Neuronal stem cell (in vitro differentiated cells): ENCODE measurements at regions not wholly inside any gene's neighbourhood (a gene's known extent, or its start where the extent isn't known, plus 50 kb on each side); places are given as distances from the start of the nearest gene placed in this dataset.
A peak's percentile ranks its signal among the peaks of the same experiment; 100 is the strongest.

Experiments used
- DNase-seq: peaks from one replicate; pipeline ENCODE4 v3.0.0-alpha.2; 2013; ENCODE audit warnings: low spot score
- H2AFZ ChIP-seq: one replicate; pipeline ENCODE4 v1.6.1; 2013; ENCODE audit warnings: mild to moderate bottlenecking, low read length, inconsistent platforms
- H2AK5ac ChIP-seq: 2 replicates; pipeline ENCODE4 v1.6.1; 2013; ENCODE audit warnings: low read depth, mild to moderate bottlenecking, inconsistent platforms, low read length, moderate library complexity, mixed read lengths
- H2BK120ac ChIP-seq: 2 replicates; pipeline ENCODE4 v1.6.1; 2013; ENCODE audit warnings: low read depth, mild to moderate bottlenecking, inconsistent platforms, low read length, moderate library complexity, mixed read lengths
- H2BK12ac ChIP-seq: one replicate; pipeline ENCODE4 v1.6.1; 2013; ENCODE audit warnings: low read length, inconsistent platforms
- H2BK15ac ChIP-seq: 2 replicates; pipeline ENCODE4 v1.6.1; 2013; ENCODE audit warnings: mild to moderate bottlenecking, low read length, inconsistent platforms, mixed read lengths
- H2BK5ac ChIP-seq: one replicate; pipeline ENCODE4 v1.6.1; 2013; ENCODE audit warnings: inconsistent platforms, mild to moderate bottlenecking, low read length, moderate library complexity
- H3K14ac ChIP-seq: one replicate; pipeline ENCODE4 v1.6.1; 2013; ENCODE audit warnings: low read length, inconsistent platforms
- H3K18ac ChIP-seq: 2 replicates; pipeline ENCODE4 v1.6.1; 2013; ENCODE audit warnings: low read length, inconsistent platforms
- H3K23ac ChIP-seq: 2 replicates; pipeline ENCODE4 v1.6.1; 2013; ENCODE audit warnings: low read depth, mild to moderate bottlenecking, mixed read lengths, low read length, inconsistent platforms; ENCODE audit not compliant: poor library complexity
- H3K27ac ChIP-seq: replicated peaks from 3 replicates; pipeline ENCODE4 v1.5.1; 2013; ENCODE audit warnings: low read length, inconsistent platforms
- H3K27me3 ChIP-seq, 3 experiments: 2 replicates each; pipeline ENCODE4 v1.6.1; 2013; ENCODE audit warnings: low read length in 3 of 3, mild to moderate bottlenecking in 2 of 3, inconsistent platforms in 1 of 3, low read depth in 1 of 3, mixed read lengths in 1 of 3, moderate library complexity in 1 of 3; ENCODE audit not compliant: control insufficient read depth in 3 of 3, insufficient read depth in 3 of 3
- H3K36me3 ChIP-seq, 2 donors: replicated peaks in 1 of 2; 2 replicates each; pipeline ENCODE4 v1.6.1; 2013; ENCODE audit warnings: low read length in 2 of 2; ENCODE audit not compliant: control insufficient read depth in 2 of 2, insufficient read depth in 2 of 2
- H3K4ac ChIP-seq: 2 replicates; pipeline ENCODE4 v1.6.1; 2013; ENCODE audit warnings: inconsistent platforms, mild to moderate bottlenecking, low read length, moderate library complexity
- H3K4me1 ChIP-seq, 2 donors: 1 replicate in 1 of 2; 2 replicates in 1 of 2; pipeline ENCODE4 v1.6.1; 2013; ENCODE audit warnings: low read length in 2 of 2, low read depth in 1 of 2; ENCODE audit not compliant: control insufficient read depth in 2 of 2, insufficient read depth in 1 of 2
- H3K4me2 ChIP-seq: one replicate; pipeline ENCODE4 v1.6.1; 2013; ENCODE audit warnings: mild to moderate bottlenecking, low read length, inconsistent platforms; ENCODE audit not compliant: insufficient read depth, poor library complexity, severe bottlenecking
- H3K4me3 ChIP-seq, 2 donors: 2 replicates each; pipeline ENCODE4 v1.5.1; 2013; ENCODE audit warnings: low read length in 2 of 2, mild to moderate bottlenecking in 2 of 2, inconsistent platforms in 1 of 2, moderate library complexity in 1 of 2
- H3K79me1 ChIP-seq: one replicate; pipeline ENCODE4 v1.6.1; 2013; ENCODE audit warnings: low read depth, mild to moderate bottlenecking, inconsistent platforms, low read length, moderate library complexity
- H3K9ac ChIP-seq: one replicate; pipeline ENCODE4 v1.6.1; 2013; ENCODE audit warnings: mild to moderate bottlenecking, low read depth, low read length, inconsistent platforms; ENCODE audit not compliant: poor library complexity
- H3K9me3 ChIP-seq, 2 donors: replicated peaks in 1 of 2; 2 replicates each; pipeline versions ENCODE3 to v1.6.1; 2013; ENCODE audit warnings: low read length in 2 of 2, mild to moderate bottlenecking in 2 of 2, inconsistent platforms in 1 of 2, low read depth in 1 of 2, mixed read lengths in 1 of 2, moderate library complexity in 1 of 2; ENCODE audit not compliant: control insufficient read depth in 2 of 2, insufficient read depth in 1 of 2
- H4K8ac ChIP-seq: one replicate; pipeline ENCODE4 v1.6.1; 2013; ENCODE audit warnings: low read depth, mild to moderate bottlenecking, inconsistent platforms, low read length, moderate library complexity
- H4K91ac ChIP-seq: one replicate; pipeline ENCODE4 v1.6.1; 2013; ENCODE audit warnings: low read length, low read depth, mild to moderate bottlenecking, inconsistent platforms; ENCODE audit not compliant: poor library complexity
- WGBS, 2 donors: extraction: QIAGEN DNeasy Blood & Tissue Kit; methylation state at CpG; one replicate each; pipeline ENCODE4 v1.1.7; 2013; ENCODE audit warnings: missing lambda C conversion rate in 2 of 2, mixed read lengths in 1 of 2; ENCODE audit not compliant: insufficient read length in 2 of 2, insufficient replicate concordance in 1 of 2; ENCODE audit errors: extremely low coverage in 2 of 2; 5-methylcytosine and 5-hydroxymethylcytosine counted together

- no peak overlapping the region for H3K4me3 ChIP-seq
- H3K14ac ChIP-seq = no peak overlapping the region
- H3K4ac ChIP-seq = no peak overlapping the region
- no peaks in the 10 kb centered on the region for H3K79me1 ChIP-seq
- H3K4me2 ChIP-seq = no peak overlapping the region
- H3K27me3 ChIP-seq = no peaks in the 10 kb centered on the region
- H2BK15ac ChIP-seq = no peak overlapping the region
- no peak overlapping the region for H4K91ac ChIP-seq
- H3K23ac ChIP-seq = no peak overlapping the region
- H3K36me3 ChIP-seq = no peaks in the 10 kb centered on the region
- H3K9ac ChIP-seq = no peak overlapping the region
- H2AFZ ChIP-seq = no peak overlapping the region
- DNase-seq = no peak
- H3K18ac ChIP-seq = no peak overlapping the region
- WGBS, 2 donors = no CpG with 5 or more reads among the region's 1 CpG
- H2AK5ac ChIP-seq = no peak overlapping the region
- H2BK12ac ChIP-seq = no peak overlapping the region
- H3K27ac ChIP-seq = peak overlapping the region; percentile 14
- no peak overlapping the region for H4K8ac ChIP-seq
- H3K9me3 ChIP-seq = peaks cover 0 to 2% of the 10 kb centered on the region in 2 donors
- H3K4me1 ChIP-seq = peaks cover 23 to 28% of the 10 kb centered on the region in 2 donors
- no peak overlapping the region for H2BK120ac ChIP-seq
- H2BK5ac ChIP-seq = no peak overlapping the region
Observed at GRCh38 chr7:110375068-110375467, 715.9 kb upstream of the LRRN3 start.

GRCh38 chr7:110382736-110383135 lies 708.2 kb upstream of the LRRN3 start:
- H3K23ac ChIP-seq = no peak overlapping the region
- no peak overlapping the region for H3K4me3 ChIP-seq
- H2BK12ac ChIP-seq = no peak overlapping the region
- no peak overlapping the region for H3K14ac ChIP-seq
- H2BK120ac ChIP-seq = no peak overlapping the region
- peaks cover 3% of the 10 kb centered on the region in 2 donors for H3K4me1 ChIP-seq
- no peak overlapping the region for H3K4me2 ChIP-seq
- H4K8ac ChIP-seq = no peak overlapping the region
- no peak overlapping the region for H2AFZ ChIP-seq
- H4K91ac ChIP-seq = no peak overlapping the region
- no peaks in the 10 kb centered on the region for H3K27me3 ChIP-seq
- H2BK15ac ChIP-seq = no peak overlapping the region
- no peak overlapping the region for H3K4ac ChIP-seq
- DNase-seq = no peak
- no peaks in the 10 kb centered on the region for H3K36me3 ChIP-seq
- H3K79me1 ChIP-seq = no peaks in the 10 kb centered on the region
- WGBS, 2 donors = no CpG with 5 or more reads among the region's 6 CpGs
- no peaks in the 10 kb centered on the region for H3K9me3 ChIP-seq
- no peak overlapping the region for H3K9ac ChIP-seq
- H3K27ac ChIP-seq = no peak overlapping the region
- H2AK5ac ChIP-seq = no peak overlapping the region
- H3K18ac ChIP-seq = no peak overlapping the region
- H2BK5ac ChIP-seq = no peak overlapping the region

- Histone ChIP-seq H3K4ac (no peak overlapping the region), H3K4me2 (no peak overlapping the region), H2BK12ac (no peak overlapping the region), H3K9ac (no peak overlapping the region), H3K23ac (no peak overlapping the region), H3K36me3 (no peaks in the 10 kb centered on the region), H3K18ac (no peak overlapping the region), H3K27me3 (no peaks in the 10 kb centered on the region), H2BK120ac (no peak overlapping the region), H2AFZ (no peak overlapping the region), H2AK5ac (no peak overlapping the region), H3K14ac (no peak overlapping the region), H3K27ac (no peak overlapping the region), H2BK5ac (no peak overlapping the region), H2BK15ac (no peak overlapping the region), H3K4me3 (no peak overlapping the region), H3K79me1 (no peaks in the 10 kb centered on the region), H3K4me1 (peaks cover 3 to 11% of the 10 kb centered on the region in 2 donors), H4K8ac (no peak overlapping the region), H4K91ac (no peak overlapping the region), H3K9me3 (no peaks in the 10 kb centered on the region)
- no peak for DNase-seq
Observed at GRCh38 chr7:110386006-110386405, 704.9 kb upstream of the LRRN3 start.

GRCh38 chr7:110386913-110387312 lies 704.0 kb upstream of the LRRN3 start:
- Histone ChIP-seq H2BK15ac (no peak overlapping the region), H3K9me3 (no peaks in the 10 kb centered on the region), H3K9ac (no peak overlapping the region), H4K91ac (no peak overlapping the region), H3K4ac (no peak overlapping the region), H2BK12ac (no peak overlapping the region), H4K8ac (no peak overlapping the region), H3K4me1 (peaks cover 3 to 11% of the 10 kb centered on the region in 2 donors), H3K36me3 (no peaks in the 10 kb centered on the region), H2BK5ac (no peak overlapping the region), H3K18ac (no peak overlapping the region), H3K79me1 (no peaks in the 10 kb centered on the region), H3K27me3 (no peaks in the 10 kb centered on the region), H3K23ac (no peak overlapping the region), H3K14ac (no peak overlapping the region), H3K4me2 (no peak overlapping the region), H3K4me3 (no peak overlapping the region), H2AFZ (no peak overlapping the region), H2BK120ac (no peak overlapping the region), H3K27ac (no peak overlapping the region), H2AK5ac (no peak overlapping the region)
- WGBS, 2 donors = no CpG with 5 or more reads among the region's 2 CpGs
- DNase-seq = no peak
